GM21390 (cell line): ENCODE measurements at regions not wholly inside any gene's neighbourhood (a gene's known extent, or its start where the extent isn't known, plus 50 kb on each side); places are given as distances from the start of the nearest gene placed in this dataset.
A peak's percentile ranks its signal among the peaks of the same experiment; 100 is the strongest.
"Not testable (repeated sequence)": the region's sequence is repeated elsewhere in the genome, so short reads cannot be mapped to it uniquely, and the experiment has no call there.

Experiments
- ATAC-seq: cut with Tn5 transposase; IDR thresholded peaks from one replicate; pipeline ENCODE4 v1.9.1; 2021; ENCODE audit not compliant: unreplicated experiment

GRCh38 chr5:33205079-33205478, 235.7 kb upstream of the TARS1 start:
- ATAC-seq = no peak

GRCh38 chr5:33205727-33206410, 234.9 kb upstream of the TARS1 start:
- ATAC-seq = no peak

GRCh38 chr5:33206962-33207506, 233.7 kb upstream of the TARS1 start:
- ATAC-seq = no peak

DNA sequence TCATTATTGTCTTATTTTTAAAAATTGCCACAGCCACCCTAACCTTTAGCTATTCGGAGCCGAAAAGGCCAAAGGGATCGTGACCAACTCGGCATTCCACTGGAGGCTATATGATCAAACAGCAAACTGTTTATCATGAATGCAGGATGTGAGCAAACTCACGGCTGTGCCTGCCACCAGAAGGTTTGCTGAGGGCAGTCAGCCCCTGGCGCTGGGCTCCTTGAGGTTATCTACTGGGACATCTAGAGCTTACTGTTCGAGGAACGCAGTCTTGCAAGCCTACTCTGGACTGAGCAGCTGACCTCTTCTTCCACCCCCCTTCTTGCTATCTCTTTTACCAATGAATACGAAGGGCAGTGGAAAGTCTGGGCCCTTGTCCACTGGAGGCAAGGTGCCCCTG, 231.5 kb upstream of the TARS1 start:
- ATAC-seq = no peak

DNA sequence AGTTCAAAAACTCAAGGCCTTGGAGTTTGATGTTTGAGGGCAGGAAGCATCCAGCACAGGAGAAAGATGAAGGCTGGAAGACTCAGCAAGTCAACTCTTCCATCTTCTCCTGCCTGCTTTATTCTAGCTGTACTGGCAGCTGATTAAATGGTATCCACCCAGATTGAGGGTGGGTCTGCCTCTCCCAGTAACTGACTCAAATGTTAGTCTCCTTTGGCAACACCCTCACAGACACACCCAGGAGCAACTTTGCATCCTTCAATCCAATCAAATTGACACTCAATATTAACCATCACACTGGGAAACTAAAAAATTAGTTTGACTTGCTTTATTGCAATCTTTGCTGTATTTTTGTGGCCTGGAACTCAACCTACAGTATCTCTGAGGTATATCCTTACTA, 230.5 kb upstream of the TARS1 start:
- not testable (repeated sequence) for ATAC-seq

DNA sequence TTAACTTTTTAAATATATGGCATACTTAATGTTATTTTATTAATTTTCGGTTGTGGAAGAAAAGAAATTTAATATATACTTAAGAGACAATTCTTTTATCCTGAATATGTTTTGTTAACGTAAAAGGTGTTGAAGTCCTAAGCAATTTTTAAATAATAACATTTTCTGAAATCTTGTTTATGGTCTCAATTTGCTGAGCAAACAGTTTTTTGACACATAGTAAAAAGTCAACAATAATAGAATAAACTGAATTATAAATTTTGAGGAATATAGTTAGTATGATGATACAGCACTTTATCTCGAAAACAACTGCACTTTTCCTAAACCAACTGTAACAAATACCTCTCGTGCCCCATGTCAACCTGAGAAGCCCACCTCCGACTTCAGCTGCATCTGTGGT, 229.8 kb upstream of the TARS1 start:
- no peak for ATAC-seq

- no peak for ATAC-seq
Observed at GRCh38 chr5:33212439-33212838, 228.3 kb upstream of the TARS1 start.

DNA sequence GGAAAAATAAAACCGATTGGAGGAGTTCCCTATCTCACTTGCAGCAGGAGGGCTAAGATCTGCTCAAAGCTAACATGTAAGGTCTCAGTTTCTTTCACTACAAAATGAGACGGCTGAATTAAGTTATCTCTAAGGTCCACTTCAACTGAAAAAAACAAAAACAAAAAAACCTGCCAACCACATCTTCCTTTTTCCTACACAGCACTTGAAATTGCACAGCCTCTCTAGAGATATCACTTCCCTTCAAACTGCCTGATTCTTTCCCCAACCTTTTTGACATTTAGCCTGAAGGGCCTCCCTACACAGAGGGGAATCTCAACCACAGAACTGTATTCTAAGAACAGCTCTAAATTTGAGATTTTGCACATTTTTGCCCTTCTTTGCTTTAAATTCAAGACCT, 227.9 kb upstream of the TARS1 start:
- no peak for ATAC-seq

DNA sequence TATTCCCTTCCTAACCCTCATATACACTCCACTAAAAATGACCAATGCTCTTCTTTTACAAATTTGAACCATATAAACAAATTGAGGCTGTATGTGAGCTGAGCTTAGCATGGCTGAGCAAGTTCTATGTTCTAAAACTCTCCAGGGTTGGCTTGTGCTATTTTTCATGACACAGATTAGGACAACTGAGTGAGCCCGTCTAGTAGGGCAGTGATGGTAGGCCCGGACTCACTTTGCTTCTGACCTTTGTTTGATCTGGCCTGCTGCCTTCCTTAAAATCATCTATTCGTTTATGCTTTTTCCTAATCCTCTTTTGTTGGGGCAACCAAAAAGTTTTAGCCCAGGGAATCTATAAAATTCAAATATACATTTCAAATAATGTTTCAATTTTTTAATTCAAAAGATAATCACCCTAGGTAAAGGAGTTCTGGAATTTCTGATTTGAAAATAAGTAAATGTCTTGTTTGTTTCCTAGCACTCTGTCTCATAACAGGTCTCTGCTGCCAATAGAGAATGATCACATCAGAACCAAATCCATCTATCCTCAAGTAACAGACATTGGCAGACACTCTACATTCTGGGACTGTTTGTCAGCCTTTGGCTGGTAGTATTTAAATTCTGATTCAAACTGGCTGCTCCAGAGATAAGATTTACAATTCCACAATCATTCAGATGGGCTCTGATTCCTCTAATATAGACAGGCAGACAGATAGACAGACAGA, 217.0 kb upstream of the TARS1 start:
- ATAC-seq = no peak

DNA sequence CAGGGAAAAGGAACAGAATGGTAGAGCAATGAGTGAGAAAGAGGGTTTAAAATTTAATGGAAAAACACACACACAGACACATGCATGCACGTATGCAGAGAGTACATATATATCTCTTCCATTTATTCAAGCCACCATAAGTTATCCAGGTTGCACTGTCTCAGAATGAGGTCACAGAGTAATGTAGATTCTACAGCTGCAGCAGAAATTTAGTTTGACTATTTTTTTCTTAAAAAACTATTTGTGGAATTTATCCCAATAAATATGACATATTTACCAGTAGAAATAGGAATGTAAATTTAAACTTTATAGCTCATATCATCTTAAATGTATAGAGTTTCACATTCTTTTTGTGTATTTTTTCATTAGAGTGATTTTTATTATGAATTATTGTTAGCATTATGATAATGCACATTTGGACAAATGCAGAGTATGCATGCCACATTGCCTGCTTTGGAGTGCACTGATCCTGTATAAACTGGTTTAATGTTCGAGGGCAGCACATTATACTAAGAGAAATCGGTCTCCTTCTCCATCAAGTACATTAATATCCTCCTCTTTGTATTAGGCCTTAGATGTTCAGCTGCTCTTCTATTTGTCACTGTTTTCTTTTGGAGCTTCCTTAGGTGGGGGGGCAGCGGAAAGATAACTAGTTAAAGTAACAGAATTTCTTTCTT, 216.3 kb upstream of the TARS1 start:
- no peak for ATAC-seq

DNA sequence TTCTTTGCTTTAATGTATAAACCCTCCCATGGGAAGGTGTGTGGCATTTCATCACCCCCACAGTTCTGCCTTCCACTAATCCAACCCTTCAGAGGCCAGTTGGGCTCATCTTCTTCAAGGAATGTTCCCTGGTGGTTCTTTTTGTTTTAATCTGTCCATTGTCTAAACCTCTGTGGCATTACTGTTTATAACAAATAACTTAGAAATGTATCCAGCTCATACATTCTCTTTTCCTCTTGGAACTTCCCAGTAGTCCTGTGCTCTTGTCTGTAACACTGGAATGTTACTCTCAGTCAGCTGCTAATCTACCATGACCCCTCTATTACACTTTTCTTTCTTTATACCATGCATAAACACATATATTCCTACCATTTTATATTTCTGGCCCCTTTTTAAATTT, 213.5 kb upstream of the TARS1 start:
- no peak for ATAC-seq

- no peak for ATAC-seq
Observed at GRCh38 chr5:33227746-33228145, 213.0 kb upstream of the TARS1 start.

- ATAC-seq = no peak
Observed at GRCh38 chr5:33228149-33228548, 212.6 kb upstream of the TARS1 start.

DNA sequence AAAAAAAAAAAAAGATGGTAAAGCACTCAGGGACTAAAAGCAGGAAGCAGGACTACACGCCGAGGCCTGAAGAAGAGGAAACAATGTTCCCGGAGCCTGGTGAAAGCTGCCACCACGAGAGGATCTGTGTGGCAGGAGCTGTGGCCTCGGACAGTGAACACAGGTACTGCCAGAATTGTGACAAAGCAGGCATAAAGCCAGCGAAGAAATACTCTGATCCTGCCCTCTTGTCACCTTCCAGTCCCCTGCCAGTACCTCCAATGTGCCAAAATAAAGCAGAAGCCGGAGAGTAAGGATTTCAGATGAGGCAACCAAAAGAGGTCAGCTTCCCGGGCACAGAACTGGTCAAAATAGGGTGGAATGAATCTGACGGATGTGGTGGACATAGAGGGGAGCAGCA, 211.5 kb upstream of the TARS1 start:
- ATAC-seq = no peak

GRCh38 chr5:33230467-33231078, 210.2 kb upstream of the TARS1 start:
- no peak for ATAC-seq

DNA sequence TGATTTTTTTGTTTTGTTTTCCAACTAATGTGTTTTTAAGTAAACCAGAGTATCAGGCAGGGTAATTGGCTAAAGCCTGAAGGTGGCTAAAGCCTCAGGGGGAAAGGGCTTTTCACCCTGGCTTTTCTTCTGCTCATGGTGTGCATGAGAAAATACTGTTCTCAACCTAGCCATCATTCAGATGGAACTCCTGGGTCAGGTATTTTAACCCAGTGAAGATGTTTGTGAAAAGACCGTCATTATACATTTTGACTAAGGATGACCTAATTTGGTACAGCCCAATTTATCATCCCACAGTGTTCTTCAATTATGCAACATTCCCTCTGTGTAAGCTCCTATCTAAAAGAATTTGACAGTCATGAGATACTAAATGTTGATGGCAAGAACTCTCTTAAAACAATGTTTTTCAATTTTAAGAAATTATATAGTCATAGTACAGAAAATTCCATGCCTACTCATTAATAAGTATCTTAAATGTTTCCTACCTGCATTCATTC, 209.5 kb upstream of the TARS1 start:
- ATAC-seq = no peak

DNA sequence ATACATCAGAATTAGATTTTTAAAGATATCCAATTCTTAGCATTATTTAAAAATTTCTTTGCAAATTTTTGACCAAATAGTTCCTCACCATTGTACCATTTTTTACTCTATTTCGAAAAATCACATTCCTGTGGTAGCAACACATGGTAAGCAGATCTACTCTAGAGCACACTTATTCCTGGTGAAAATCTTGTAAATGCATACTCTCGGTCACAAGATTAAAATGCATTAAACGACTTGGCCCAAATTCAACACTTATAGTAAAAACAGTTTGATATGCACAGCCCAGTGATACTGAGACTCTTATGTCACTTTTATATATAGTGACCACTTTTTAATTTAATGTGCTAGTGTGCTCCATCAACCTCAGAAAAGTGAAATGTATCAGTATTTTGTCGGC, 208.8 kb upstream of the TARS1 start:
- no peak for ATAC-seq

DNA sequence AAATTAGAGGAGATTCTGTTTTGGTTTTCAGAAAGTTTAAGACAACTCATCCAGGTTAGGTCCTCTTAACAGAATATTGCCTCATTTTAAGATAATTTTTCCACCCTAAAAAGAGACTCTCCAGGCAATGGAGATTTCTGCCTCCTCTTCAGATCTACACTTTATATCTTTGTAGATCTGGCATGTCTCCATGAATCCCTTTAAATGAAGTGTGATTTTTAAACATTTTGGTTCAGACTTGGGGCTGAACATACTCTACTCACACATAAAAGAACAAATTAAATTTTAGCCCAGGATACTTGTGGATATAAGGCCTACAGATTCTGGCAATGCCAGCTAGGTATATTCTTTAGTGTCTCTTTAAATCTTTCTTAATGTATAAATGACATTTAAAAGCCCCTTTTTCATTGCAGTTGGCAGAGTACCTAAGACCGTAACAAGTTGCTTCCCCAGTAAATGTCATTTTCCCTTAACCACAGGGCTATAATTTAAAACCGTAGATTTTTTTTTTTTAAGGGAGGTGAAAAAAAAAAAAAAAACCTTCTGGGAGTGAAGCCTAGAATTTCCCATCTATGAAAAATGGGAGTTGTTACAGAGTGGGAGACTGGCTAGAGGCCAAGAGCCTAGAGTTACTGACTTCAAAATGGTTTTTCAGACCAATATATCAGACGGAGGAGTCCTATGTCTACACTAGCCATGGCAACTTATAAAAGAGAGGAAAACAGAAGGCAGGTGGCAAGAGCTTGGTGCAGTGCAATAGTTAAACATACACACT, 207.8 kb upstream of the TARS1 start:
- ATAC-seq = no peak

DNA sequence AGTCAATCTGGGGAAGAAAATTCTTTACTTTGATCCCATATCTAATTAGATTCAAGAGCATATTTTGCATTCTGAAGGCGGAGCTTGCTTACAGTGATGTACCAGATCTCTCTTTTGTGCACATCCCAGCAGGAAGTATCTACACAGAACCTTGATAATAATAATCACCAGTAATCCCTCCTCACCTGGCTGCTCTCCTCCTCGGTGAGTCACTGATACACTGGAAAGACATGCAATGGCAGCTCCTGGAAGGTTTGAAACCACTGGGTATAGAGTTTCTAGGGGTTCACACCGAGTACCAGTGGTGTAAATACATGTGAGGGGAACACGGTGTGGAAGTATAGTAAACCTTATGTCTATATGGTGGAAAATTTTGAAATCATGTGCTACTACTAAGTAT, 205.5 kb upstream of the TARS1 start:
- no peak for ATAC-seq

DNA sequence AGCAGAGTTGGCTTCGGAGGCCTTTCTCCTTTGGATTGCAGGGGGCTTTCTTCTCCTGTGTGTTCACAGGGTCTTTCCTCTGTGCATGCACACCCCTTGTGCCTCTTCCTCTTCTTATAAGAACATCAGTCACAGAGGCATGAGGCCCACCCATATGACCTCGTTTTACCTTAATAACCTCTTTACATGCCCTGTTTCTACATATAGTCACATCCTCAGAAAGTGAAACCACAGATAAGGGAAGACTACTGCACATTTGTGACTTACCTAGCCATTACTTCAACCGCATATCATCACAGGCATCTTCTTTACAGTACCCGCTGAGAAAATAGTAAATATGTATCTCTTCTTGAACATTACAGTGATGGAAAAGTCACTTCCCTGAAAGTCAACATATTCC, 204.9 kb upstream of the TARS1 start:
- ATAC-seq = peak; percentile 50

DNA sequence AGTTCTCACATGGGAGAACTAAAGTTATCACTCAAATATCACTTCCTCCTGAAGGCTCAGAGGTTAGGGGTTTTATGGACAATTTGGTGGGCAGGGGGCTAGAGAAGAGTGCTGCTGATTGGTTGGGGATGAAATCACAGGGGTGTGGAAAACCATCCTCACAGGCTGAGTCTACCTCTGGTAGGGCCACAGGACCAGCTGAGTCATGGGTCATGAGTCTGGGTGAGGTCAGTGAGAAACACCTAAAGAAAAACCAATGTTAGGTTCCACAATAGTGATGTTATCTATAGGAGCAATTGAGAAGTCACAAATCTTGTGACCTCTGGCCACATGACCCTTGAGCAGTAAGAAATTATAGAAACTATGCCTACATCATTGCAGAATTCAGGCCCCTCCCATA, 203.3 kb upstream of the TARS1 start:
- no peak for ATAC-seq
